ENCODE measurements at regions not wholly inside any gene's neighbourhood (a gene's known extent, or its start where the extent isn't known, plus 50 kb on each side); places are given as distances from the start of the nearest gene placed in this dataset.

GRCh38 chr1:56375326-56375804 lies 204.0 kb downstream of the PLPP3 start:
- TF ChIP-seq EZH2phosphoT487 (IDR thresholded peaks at IDR 0.05; ENCODE audit: borderline replicate concordance, low read length) (no peak), CTCF (conservative IDR thresholded peaks at IDR 0.05; ENCODE audit: low read depth, low read length) (no peak)
